ENCODE measurements at regions not wholly inside any gene's neighbourhood (a gene's known extent, or its start where the extent isn't known, plus 50 kb on each side); places are given as distances from the start of the nearest gene placed in this dataset.

DNA sequence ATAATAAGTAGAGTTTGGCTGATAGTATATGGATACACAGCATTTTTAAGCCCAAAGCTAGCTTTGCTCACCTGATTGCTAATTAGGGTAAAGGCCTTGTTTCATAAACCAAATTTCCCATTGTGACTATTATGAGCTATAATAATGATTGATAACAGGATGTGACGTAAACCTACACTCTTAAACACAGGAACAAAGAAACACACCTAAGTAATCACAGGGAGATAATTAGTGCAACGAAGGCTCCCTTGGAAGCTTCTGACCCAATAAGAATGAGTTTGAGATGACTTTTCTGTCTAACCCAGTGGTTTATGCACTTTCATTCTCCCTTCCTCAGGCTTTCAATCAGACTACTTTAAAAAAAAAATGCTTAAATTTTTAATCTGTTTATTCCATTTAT lies 683.2 kb downstream of the SATB2 start:
- TF ChIP-seq POLR2AphosphoS5 (IDR thresholded peaks at IDR 0.05; ENCODE audit: borderline replicate concordance, low read depth, low read length) (no peak), EZH2 (IDR thresholded peaks at IDR 0.05) (no peak), FOXP2 (optimal IDR thresholded peaks at IDR 0.05; ENCODE audit: control extremely low read depth, extremely low read length, insufficient read depth) (no peak)
